ENCODE measurements at regions not wholly inside any gene's neighbourhood (a gene's known extent, or its start where the extent isn't known, plus 50 kb on each side); places are given as distances from the start of the nearest gene placed in this dataset.

GRCh38 chr20:6576726-6577125 lies 190.8 kb upstream of the BMP2 start:
- no peak overlapping the region for H2AFZ ChIP-seq (ENCODE audit: low read length)
- no peak overlapping the region for H3K23ac ChIP-seq (ENCODE audit: insufficient read length)
- no peaks in the 10 kb centered on the region for H3K9me3 ChIP-seq (ENCODE audit: insufficient read depth in 2 of 2, low read depth in 1 of 2, low read length in 1 of 2)
- FAIRE-seq (no peak), DNase-seq (ENCODE audit: low read depth in 1 of 2, low spot score in 2 of 2) (no peak)
- H3K27me3 ChIP-seq (replicated peaks in 1 of 4; ENCODE audit: control insufficient read depth in 3 of 4, extremely low read depth in 1 of 4, insufficient read depth in 3 of 4, low read length in 3 of 4) = no peaks in the 10 kb centered on the region
- H2BK15ac ChIP-seq (ENCODE audit: low read length) = no peak overlapping the region
- no peak overlapping the region for H4K5ac ChIP-seq (ENCODE audit: insufficient read length, low read depth, low read length)
- H3K4me3 ChIP-seq (ENCODE audit: extremely low read depth in 1 of 4, insufficient read depth in 2 of 4, low read depth in 3 of 4, low read length in 4 of 4) = no peak overlapping the region
- H3K79me2 ChIP-seq (ENCODE audit: control insufficient read depth in 1 of 2, insufficient read depth in 2 of 2, low read length in 2 of 2) = no peaks in the 10 kb centered on the region
- no peak overlapping the region for H2BK120ac ChIP-seq (replicated peaks; ENCODE audit: low read depth, low read length)
- H3K18ac ChIP-seq (ENCODE audit: extremely low read depth, low read length) = no peak overlapping the region
- no peaks in the 10 kb centered on the region for H3K79me1 ChIP-seq (ENCODE audit: low read depth, low read length)
- no peak overlapping the region for H2AK5ac ChIP-seq (ENCODE audit: low read depth, low read length)
- H3K4ac ChIP-seq (replicated peaks; ENCODE audit: insufficient read length, low read depth, low read length) = no peak overlapping the region
- no peaks in the 10 kb centered on the region for H3K36me3 ChIP-seq (ENCODE audit: control insufficient read depth in 2 of 4, insufficient read depth in 4 of 4, low read length in 3 of 4)
- ChIA-PET POLR2A (ENCODE audit: partially characterized antibody) (no interaction called here), CTCF (ENCODE audit: partially characterized antibody) (interaction anchor here (0.7 to 1.6 kb wide), 2 partner anchors 46 to 189 kb away, joined by 3 to 4 read pairs; no protein-coding TSS in a partner anchor)
- no peak overlapping the region for H2BK12ac ChIP-seq (ENCODE audit: low read depth, low read length)
- no peak overlapping the region for H2BK20ac ChIP-seq (ENCODE audit: low read length)
- TF ChIP-seq RFX5 (IDR thresholded peaks at IDR 0.05; ENCODE audit: borderline replicate concordance, low read depth, low read length) (no peak), KDM5A (IDR thresholded peaks at IDR 0.05; ENCODE audit: low read length) (no peak), NANOG (IDR thresholded peaks at IDR 0.05; ENCODE audit: insufficient read depth, low read depth, low read length, poor library complexity, severe bottlenecking) (no peak), CTCF (IDR thresholded peaks at IDR 0.05; ENCODE audit: control extremely low read depth in 1 of 3, insufficient read depth in 1 of 3, low read depth in 1 of 3, low read length in 3 of 3) (no peak), ZNF274 (IDR thresholded peaks at IDR 0.05; ENCODE audit: borderline replicate concordance, extremely low read depth, low read length) (no peak), POLR2AphosphoS5 (IDR thresholded peaks at IDR 0.05; ENCODE audit: low read depth, low read length) (no peak), GABPA (IDR thresholded peaks at IDR 0.05; ENCODE audit: borderline replicate concordance, insufficient read depth, low read length) (no peak), YY1 (IDR thresholded peaks at IDR 0.05; ENCODE audit: low read depth, low read length) (no peak)
- H4K8ac ChIP-seq (ENCODE audit: extremely low read depth, insufficient read depth, low read length) = no peak overlapping the region
- H4K91ac ChIP-seq (replicated peaks; ENCODE audit: insufficient read length, low read length) = no peak overlapping the region
- WGBS, 2 experiments (ENCODE audit: extremely low coverage in 1 of 2, insufficient coverage in 1 of 2, insufficient read length in 1 of 2, insufficient replicate concordance in 2 of 2, low coverage in 1 of 2, low lambda C conversion rate in 2 of 2, missing lambda C conversion rate in 1 of 2) = 84% methylated on average over 3 of the region's 3 CpGs; no CpG with 5 or more reads in 1 of the 2 experiments
- no peaks in the 10 kb centered on the region for H3K23me2 ChIP-seq (ENCODE audit: low read depth, low read length)
- H3K14ac ChIP-seq (ENCODE audit: insufficient read length) = no peak overlapping the region
- H3K56ac ChIP-seq (replicated peaks; ENCODE audit: insufficient read length, low read depth, low read length) = no peak overlapping the region
- no peak overlapping the region for H2BK5ac ChIP-seq (ENCODE audit: low read depth, low read length)
- H3K4me1 ChIP-seq (replicated peaks in 1 of 4; ENCODE audit: control insufficient read depth in 3 of 4, insufficient read depth in 4 of 4, low read length in 3 of 4) = peaks cover 0 to 3% (median 0%) of the 10 kb centered on the region in 4 experiments; a peak in 1 of 7 replicates
- no peak overlapping the region for H3K9ac ChIP-seq (replicated peaks in 1 of 4; ENCODE audit: extremely low read depth in 1 of 4, low read depth in 3 of 4, low read length in 3 of 4)
- no peak overlapping the region for H3K4me2 ChIP-seq (ENCODE audit: insufficient read depth in 1 of 2, low read depth in 2 of 2, low read length in 2 of 2)
- H4K20me1 ChIP-seq (replicated peaks in 1 of 2; ENCODE audit: control insufficient read depth in 1 of 2, insufficient read depth in 2 of 2, low read length in 2 of 2) = no peaks in the 10 kb centered on the region
- H3K27ac ChIP-seq (ENCODE audit: low read depth, low read length) = no peak overlapping the region
